GM12892 (cell line): ENCODE measurements at regions not wholly inside any gene's neighbourhood (a gene's known extent, or its start where the extent isn't known, plus 50 kb on each side); places are given as distances from the start of the nearest gene placed in this dataset.

Experiments used
- POLR2A ChIP-seq: IDR thresholded peaks from 2 replicates; pipeline ENCODE4 v1.6.1; 2011; ENCODE audit warnings: low read depth, low read length, control low read depth
- POLR2AphosphoS5 ChIP-seq: IDR thresholded peaks from 2 replicates; pipeline ENCODE4 v1.6.1; 2011; ENCODE audit warnings: low read depth, low read length, control low read depth

DNA sequence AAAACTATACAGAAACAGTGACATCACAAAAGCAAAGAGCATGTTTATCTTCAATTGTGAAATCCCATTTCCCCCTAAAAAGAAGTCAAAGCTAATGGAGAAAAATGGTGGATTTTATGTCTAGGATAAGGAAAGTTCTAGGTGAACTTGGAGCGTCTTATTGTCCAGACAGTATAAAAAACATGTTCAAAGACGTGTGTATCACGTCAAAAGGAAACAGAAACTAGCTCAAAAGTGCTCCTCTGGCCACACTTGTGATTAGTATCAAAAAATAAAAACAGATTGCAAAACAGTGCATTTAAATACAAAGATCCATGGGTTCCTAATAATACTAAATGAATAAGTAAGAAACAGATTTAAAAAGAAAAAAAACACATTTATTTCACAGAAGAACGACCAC lies 568.9 kb downstream of the ANXA1 start:
- TF ChIP-seq POLR2A: no peak
- TF ChIP-seq POLR2AphosphoS5: no peak
